ENCODE measurements at regions not wholly inside any gene's neighbourhood (a gene's known extent, or its start where the extent isn't known, plus 50 kb on each side); places are given as distances from the start of the nearest gene placed in this dataset.

GRCh38 chr20:24867556-24867955 lies 81.5 kb upstream of the CST7 start:
- TF ChIP-seq, protein P1, sequence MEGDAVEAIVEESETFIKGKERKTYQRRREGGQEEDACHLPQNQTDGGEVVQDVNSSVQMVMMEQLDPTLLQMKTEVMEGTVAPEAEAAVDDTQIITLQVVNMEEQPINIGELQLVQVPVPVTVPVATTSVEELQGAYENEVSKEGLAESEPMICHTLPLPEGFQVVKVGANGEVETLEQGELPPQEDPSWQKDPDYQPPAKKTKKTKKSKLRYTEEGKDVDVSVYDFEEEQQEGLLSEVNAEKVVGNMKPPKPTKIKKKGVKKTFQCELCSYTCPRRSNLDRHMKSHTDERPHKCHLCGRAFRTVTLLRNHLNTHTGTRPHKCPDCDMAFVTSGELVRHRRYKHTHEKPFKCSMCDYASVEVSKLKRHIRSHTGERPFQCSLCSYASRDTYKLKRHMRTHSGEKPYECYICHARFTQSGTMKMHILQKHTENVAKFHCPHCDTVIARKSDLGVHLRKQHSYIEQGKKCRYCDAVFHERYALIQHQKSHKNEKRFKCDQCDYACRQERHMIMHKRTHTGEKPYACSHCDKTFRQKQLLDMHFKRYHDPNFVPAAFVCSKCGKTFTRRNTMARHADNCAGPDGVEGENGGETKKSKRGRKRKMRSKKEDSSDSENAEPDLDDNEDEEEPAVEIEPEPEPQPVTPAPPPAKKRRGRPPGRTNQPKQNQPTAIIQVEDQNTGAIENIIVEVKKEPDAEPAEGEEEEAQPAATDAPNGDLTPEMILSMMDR (IDR thresholded peaks at IDR 0.05): no peak
- TF ChIP-seq POLR2A (IDR thresholded peaks at IDR 0.05) (no peak), EP300 (IDR thresholded peaks at IDR 0.05) (no peak)

All from ovary (tissue), 3 donors.